DMS53 (cell line): ENCODE measurements at regions not wholly inside any gene's neighbourhood (a gene's known extent, or its start where the extent isn't known, plus 50 kb on each side); places are given as distances from the start of the nearest gene placed in this dataset.

Source experiments
- DNase-seq: peaks from one replicate; lab custom pipeline; 2025; lab: John Stamatoyannopoulos, UW

DNA sequence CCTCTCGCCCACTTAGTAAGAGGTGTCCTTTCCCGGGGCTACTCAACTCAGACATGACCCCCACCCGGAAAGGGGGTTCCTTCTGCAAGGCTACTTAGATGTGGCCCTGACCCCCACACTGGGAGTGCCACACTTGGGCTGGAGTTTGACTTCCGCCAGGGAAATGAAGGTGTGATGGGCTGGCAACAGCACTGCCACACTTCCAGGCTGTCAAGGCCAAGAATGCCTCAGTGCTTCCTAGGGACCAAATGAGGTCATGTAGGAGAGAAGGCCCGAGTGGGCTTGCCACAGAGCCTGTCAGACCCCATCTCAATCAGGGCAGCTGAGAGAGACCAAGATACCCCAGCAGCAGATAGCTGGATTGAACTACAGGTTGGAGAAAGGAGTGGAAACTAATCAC, 55.5 kb downstream of the DRD1 start:
- no peak for DNase-seq

DNA sequence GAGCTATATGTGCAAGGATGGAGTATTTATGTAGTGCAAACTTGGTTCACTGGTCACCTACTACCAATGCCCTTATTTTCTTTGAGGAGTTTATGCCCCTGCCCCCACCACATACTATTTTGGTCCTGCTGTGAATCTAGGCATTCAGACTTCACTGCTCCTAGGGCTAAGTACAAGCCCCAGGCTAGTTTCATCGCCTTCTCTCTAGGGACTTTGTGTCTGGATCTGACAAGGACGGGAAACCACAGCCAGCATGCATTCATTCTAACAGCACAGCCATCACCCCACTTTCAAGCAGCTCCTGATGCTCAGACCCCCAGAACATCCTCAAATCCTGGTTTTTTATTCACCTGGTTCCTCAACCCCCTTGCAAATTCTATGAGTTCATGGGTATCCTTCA, 56.8 kb downstream of the DRD1 start:
- DNase-seq, result no peak

DNA sequence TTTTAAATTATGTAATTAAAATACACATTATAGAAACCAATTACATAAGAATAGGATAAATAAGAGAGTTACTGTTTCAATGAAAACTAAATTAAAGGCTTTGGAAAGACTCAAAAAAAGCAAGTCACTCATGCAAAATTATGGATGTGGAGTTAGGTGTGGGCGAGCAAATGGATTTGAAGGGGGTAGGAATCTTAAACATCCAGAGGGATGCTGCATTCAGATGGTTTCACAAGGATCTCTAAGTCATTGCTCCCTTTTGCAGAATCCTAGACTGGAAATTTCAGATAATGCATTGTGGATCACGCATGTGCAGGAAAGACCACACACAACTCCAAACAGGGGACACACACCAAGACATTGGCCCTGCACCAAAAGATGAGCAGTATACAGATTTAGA, 57.5 kb downstream of the DRD1 start:
- peak; percentile 43 for DNase-seq

DNA sequence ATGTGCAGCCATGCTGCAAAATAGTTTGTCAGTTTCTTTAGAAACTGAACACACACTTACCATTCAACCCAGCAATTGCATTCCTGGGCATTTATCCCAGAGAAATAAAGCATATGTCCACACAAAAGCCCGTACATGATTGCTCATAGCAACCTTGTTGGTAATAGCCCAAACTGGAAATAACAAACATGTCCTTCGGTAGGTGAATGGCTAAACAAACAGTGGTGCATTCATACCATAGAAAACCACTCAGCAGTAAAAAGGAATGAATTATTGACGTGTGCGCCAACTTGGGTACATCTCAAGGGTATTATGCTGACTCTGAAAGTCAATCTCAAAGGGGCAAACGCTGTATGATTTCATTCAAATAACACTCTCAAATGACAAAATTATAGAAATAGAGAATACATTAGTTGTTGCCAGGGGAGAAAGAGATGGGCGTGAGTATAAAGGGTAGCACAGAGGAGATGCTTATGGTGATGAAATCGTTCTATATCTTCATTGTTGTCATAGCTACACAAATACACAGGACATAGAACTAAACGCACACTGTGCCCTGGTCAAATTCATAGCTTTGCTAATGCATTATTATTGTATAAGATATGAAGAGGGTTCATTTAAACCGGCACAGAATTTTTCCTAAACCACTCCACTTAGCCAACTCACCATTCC, 58.2 kb downstream of the DRD1 start:
- DNase-seq, result peak; percentile 97

DNA sequence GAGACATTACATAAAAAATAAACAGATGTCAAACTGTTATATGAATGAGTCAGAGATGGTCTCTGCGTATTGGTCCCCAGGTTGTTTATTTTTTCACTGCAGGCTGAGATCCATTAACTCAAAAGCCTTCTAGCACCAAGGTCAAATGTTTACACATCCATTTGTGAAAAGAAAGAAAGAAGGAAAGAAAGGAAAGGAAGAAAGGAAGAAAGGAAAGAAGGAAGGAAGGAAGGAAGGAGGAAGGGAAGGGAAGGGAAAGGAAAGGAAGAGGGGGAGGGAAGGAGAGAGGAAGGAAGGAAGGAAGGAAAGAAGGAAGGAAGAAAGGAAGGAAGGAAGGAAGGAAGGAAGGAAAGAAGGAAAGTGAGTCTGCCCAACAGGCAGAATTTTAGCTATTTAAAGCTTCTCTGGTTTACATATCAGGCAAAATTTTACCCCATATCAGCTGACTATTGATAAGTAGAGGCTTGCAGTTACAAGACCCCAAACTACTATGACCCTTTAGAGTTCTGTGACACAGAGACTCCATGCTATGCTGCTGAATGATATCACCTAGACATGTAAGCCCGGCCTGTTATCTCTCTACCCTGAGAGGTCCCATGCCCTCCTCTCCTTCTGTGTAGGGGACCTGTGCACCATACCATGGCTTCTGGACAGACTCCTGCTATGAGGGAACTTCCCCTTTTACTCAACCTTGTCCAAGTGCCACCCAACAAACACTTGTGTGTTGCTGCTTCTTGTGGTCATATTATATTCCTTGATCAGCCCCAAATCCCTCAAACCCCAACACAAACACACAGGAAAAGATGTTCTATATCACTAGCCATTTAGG, 59.0 kb downstream of the DRD1 start:
- peak; percentile 84 for DNase-seq

DNA sequence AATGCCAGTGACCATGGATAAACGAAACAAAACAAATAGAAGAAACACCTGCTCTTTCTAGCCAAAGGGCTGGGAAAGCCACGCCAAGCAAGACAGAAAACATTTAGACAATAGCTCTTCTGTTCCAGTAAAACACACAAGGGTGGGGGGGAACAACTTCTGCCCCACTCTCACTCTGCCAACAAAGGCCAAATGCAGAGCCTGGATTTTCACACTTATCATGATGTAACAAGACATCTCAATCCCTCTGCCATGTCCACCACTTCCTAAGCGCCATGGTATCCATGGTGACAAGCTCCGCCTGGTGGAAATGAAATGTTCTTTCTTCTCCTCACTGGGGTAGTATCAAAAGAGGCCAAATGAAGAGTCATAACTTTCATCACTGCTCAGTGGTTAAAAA, 60.6 kb downstream of the DRD1 start:
- DNase-seq, result peak; percentile 97

DNA sequence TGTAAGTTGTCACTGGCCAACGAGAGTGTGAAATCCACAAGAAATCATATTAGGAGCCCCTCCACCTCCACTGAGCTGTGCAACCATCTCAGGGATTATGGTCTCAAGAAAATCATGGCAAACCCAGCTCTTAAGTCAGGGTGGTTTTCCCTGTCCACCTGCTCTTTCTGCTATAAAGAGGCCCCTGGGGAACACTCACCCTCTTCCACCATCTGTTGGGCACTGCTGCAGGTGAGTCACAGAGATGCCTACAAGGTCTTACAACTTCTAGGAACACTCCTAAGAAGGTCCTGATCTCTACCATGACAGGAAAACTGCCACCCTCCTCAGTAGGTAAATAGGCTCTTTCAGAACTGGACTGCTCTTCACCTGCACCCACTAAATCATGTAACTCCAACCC, 61.8 kb downstream of the DRD1 start:
- DNase-seq, result peak; percentile 85

DNA sequence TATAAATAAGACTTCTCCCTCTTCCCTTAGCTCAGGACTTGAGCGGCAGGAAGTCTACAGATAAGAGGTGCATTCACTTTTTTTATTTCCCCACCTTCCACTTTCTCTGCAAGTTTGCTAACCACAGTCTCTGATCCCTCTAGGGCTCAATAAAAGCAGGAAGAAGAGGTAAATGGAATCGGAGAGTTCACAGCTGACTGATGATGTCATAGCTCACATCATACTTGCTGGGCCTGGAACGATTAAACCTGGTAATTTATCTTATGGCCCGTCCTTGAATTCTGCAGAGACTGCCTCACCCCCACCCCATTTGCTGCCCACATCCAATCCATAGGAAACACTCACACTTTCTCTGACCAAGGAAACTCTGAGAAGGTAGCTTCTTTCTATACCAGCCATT, 62.9 kb downstream of the DRD1 start:
- peak; percentile 74 for DNase-seq

DNA sequence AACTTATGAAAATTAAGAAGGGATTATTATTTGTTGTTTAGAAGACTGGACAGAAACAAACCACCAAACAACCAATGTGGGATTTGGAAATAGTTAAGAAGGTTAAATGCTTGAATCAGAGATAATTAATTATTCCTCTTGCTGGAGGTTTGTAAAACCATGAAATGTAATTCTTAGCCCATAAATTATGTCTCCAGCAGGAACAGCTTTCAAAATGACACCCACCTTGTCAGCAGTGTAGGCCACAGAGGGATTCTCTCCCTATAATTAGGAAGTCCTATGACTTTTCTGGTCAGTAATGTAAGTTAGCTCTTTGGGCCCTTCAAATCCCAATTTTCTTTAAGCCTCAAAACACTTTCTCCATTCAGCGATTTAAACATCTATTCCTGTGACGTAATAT, 63.3 kb downstream of the DRD1 start:
- no peak for DNase-seq

DNA sequence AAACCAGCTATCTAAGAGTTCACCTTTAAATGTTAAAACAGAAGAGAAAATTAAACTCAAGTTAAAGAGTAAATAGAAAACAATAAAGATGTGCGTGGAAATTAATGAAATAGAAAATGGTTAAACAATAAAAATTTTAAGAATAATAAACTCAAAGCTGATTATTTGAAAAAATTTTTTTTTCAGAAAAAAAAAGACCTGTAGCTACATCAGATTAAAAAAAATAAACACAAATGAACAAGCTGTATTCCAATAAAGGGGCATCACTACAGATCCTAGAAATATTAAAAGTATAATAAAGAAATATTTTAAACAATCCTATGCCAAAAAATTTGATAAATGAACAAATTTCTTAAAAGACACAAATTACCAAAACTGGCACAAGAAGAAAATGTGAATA, 64.1 kb downstream of the DRD1 start:
- DNase-seq, result no peak

DNA sequence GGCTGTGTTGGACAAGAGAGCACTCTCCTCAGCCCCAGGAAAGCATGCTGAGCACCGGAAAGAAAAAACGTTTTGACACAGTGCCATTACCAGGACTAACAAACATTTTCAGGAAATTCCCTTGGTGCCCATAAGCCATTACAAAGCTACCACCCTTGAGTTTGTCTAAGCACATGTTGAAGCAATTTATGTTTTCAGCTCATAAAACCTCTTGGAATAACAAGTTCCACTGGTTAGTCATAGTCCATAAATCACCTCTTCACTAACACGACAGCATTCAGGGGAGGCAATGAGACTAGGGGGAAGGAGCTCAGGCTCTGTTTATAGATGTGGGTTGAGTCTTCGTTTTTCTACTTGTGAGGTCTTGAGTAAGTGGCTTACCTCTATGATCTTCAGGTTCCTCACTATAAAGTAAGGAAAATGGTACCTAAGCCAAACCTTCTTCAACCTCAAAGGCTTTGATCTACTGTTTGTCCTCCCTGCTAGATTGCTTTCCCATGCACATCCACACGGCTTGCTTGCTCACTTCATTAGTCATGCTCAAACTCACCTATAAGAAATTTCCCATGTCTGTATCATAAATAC, 65.4 kb downstream of the DRD1 start:
- DNase-seq, result peak; percentile 96

DNA sequence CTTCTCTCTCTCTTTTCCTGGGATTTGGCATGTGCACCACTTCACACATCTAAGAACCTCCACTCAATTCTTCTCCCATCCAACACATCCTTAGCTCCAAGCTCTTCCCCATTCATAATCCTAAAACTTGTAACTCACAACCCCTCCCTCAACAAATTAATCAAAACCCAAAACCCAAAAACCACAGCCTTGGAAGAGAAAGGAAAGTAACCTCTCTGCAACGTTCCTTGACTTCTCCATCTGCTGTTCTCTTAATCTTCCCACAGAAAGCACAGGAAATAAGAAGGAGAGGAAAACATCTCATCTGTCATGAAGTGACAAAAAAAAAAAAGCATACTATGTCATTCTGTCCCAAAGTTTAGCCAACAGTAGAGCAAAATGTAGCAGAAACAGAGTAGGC, 66.2 kb downstream of the DRD1 start:
- DNase-seq, result peak; percentile 49

DNA sequence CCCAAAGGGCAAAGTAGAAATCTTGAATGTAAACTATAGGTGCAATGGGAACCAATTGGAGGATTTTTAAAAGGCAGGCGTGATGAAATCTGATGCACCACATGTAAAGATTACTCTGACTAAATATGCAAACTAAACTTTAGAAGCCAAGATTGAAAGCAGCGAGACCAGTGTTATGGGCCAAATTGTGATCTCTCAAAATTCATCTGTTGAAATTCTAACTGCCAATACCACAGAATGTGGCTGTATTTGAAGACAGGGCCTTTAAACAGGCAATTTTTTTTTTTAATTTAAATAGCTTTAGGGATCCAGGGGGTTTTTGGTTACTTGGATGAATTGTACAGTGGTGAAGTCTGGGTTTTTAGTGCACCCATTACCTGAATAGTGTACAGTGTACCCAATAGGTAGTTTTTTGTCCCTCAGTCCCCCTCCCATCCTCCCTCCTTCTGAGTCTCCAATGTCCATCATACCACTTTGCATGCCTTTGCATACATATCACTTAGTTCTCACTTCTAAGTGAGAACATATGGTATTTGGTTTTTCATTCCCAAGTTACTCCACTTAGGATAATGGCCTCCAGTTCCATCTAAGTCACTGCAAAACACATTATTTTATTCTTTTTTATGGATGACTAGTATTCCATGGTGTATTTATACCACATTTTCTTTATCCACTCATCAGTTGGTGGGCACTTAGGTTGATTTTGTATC, 69.7 kb downstream of the DRD1 start:
- DNase-seq, result no peak

DNA sequence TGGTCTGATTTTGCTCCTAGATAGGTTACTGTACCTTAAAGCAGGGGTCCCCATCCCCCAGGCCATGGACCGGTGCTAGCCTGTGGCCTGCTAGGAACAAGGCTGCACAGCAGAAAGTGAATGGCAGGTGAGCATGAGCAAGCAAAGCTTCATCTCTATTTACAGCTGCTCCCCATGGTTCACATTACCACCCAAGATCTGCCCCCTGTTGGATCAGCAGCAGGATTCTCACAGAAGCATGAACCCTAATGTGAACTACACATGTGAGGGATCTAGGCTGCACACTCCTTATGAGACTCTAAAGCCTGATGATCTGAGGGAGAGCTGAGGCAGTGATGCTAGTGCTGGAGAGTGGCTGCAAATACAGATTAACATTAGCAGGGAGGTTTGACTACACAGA, 78.1 kb downstream of the DRD1 start:
- peak; percentile 36 for DNase-seq

DNA sequence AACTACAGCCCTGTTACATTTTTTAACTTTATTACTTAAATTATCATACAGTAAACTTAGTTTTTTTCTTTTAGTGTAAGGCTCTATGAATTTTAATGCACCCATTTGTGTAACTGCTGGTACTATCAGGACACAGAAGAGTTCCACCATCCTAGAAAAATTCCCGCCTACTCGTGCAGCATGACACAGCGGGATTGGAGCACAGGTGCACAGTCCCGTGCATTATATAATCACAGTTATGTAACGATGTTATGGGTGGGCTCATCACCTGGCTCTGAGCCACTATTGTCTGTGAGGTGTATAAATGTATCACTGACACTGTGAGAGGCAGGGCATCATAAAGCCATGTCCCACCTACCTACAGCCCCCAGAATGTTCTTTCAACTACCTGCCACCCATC, 80.7 kb downstream of the DRD1 start:
- peak; percentile 60 for DNase-seq

DNA sequence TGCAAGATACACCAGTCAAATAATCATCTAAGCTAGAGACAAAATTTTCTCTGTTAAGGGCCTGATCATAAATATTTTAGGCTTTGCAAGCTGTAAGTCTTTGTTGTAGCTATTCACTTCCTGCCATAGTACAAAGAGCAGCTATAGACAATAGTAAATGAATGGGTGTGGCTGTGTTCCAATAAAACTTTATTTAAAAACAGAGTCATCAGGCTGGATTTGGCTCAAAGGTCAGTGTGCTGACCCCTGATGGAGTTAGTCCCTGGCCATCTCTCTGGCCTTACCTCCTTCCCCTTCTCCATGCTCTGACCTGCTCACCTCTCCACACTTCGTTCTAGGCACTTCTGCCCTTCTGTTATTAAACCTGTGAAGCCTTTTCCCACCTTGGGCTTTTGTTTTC, 86.0 kb downstream of the DRD1 start:
- DNase-seq, result peak; percentile 28

DNA sequence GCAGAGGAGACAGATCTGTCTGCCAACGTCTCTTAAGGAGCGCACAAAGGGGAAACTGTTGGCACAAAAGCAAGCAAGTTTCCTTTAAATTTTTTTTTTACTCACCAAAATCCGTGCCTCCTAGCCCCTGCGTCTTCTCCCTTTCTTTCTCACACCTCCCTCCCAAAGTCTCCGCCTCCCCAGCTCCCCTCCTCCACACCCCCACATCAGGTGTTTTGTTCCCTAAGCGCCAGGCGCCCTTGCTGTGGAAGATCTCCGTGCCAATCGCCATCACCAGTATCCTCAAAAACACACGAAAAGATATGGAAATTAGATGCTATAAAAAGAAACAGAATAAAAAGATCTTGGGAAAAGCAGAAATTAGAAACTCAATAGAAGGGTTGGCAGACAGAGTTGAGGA, 87.6 kb downstream of the DRD1 start:
- DNase-seq, result no peak

DNA sequence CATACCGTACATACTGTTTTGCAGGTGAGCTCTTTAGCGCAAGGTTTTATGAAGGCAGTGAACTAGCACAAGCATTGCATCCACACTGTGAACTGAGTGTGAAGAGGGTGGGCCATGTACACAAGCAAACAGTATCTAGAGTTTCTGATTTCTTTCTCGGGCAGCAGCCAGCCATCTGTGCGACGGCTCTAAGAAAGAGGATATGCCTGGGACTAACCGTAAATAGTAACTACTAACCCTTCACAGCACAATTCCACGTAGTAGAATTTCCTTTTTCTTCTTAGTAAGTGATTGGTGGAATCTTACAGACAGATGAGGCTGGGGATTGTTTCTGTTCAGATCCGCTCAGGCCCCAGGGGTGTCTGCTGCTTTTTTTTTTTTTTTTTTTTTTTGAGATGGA, 89.0 kb downstream of the DRD1 start:
- DNase-seq, result peak; percentile 59

DNA sequence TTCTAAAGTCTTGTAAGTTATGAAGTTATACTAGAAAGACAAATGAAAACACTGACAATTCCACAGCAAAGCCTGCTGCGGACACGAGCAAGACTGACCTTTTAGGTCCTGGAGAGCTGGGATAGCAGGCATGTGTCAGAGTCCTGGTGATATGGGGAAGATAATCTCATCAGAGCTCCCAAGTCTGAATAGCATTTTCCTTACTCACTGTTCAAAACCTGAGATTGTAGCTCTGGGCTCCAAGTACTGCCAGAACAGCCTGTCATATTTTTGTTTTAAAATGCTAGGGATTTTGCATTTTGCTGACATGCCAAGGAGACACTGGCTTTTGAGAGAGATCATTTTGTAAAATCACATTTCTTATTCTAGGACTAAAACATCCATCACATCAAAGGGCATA, 90.1 kb downstream of the DRD1 start:
- DNase-seq, result no peak

DNA sequence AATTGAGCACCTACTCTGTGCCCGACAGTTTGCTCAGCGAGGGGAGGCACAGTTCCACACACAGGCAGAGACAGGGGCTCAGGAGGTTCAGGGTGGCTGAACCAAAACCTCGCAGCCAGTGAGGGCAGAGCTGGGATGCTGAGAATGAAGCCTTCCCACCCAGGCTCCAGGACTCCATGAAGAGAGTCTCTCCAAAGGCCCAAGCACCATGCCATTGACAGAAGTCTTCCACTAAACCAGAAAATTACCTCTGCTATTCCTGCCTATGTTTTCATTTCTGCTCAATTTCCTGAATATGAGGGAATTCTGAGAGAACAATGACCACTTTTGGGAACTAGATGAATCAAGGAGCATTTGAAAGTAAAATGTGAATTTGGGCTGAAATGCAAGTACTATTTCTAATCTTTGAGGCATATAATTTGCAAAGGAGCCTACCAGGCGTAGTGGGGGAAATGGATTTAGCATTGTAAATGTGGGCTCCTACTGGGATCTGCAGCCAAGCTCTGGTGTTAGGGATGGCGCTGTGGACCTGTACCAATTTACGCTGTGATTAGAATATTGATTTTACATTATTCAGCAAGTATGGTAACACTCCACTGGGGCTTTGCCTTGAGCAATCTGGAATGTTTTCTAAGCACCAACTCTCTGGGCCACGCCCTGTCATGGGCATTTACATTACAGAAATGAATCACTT, 91.9 kb downstream of the DRD1 start:
- DNase-seq, result no peak

DNA sequence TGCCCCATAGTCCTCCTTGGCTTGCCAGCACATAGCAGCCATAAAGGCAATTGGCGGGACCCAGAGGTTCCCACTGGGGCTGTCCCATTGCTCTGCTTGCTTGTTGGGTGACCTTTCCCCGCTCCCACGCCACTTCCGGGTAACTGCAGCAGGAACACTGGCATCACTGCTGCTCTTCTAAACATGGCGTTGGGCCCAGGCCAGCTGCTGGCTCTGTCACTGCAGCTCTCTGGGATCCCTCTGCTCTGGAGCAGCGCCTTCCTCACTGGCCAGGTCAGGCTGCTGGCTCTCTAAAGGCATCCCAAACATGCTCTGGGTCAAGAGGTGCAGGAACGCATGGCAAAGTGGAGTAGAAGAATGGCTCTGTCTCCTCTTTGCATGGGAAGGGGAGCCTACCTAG, 92.9 kb downstream of the DRD1 start:
- no peak for DNase-seq

DNA sequence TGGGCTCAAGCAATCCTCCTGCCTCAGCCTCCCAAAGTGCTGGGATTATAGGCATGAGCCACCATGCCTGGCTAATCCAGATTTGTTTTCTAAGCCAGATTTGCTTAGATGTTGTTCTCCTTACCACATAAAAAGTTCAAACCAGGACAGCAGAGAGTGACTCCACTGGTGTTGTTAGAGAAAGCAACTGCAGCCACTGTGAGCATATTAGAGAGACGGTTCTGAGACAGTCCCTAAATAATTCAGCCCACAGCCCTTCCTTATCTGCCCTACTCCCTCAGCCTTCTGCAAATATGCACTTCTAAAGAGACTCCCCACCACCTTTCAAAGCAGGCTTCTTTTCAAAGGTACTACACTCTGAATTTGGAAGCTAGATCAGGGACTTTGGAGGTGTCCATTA, 96.1 kb downstream of the DRD1 start:
- no peak for DNase-seq
